Mucosa of rectum (tissue), 2 donors: ENCODE measurements at regions not wholly inside any gene's neighbourhood (a gene's known extent, or its start where the extent isn't known, plus 50 kb on each side); places are given as distances from the start of the nearest gene placed in this dataset.
A peak's percentile ranks its signal among the peaks of the same experiment; 100 is the strongest.
"Not testable (repeated sequence)": the region's sequence is repeated elsewhere in the genome, so short reads cannot be mapped to it uniquely, and the experiment has no call there.

ENCODE experiments used
- H3K27ac ChIP-seq, 2 donors: one replicate each; pipeline ENCODE4 v1.7.0; 2013; ENCODE audit warnings: inconsistent platforms in 2 of 2, low read depth in 2 of 2, low read length in 2 of 2
- H3K27me3 ChIP-seq, 2 donors: one replicate each; pipeline ENCODE4 v1.7.0; 2013; ENCODE audit warnings: low read length in 2 of 2; ENCODE audit not compliant: control insufficient read depth in 2 of 2, insufficient read depth in 2 of 2
- H3K36me3 ChIP-seq, 2 donors: one replicate each; pipeline ENCODE4 v1.7.0; 2013; ENCODE audit warnings: low read length in 2 of 2; ENCODE audit not compliant: control insufficient read depth in 2 of 2, insufficient read depth in 2 of 2
- H3K4me1 ChIP-seq, 2 donors: one replicate each; pipeline ENCODE4 v1.7.0; 2013; ENCODE audit warnings: low read length in 2 of 2, mild to moderate bottlenecking in 1 of 2; ENCODE audit not compliant: control insufficient read depth in 2 of 2, insufficient read depth in 2 of 2
- H3K4me3 ChIP-seq, 2 donors: one replicate each; pipeline ENCODE4 v1.7.0; 2013; ENCODE audit warnings: low read length in 2 of 2
- H3K9ac ChIP-seq, 2 donors: one replicate each; pipeline ENCODE4 v1.7.0; 2013; ENCODE audit warnings: low read length in 2 of 2, low read depth in 1 of 2, mild to moderate bottlenecking in 1 of 2
- H3K9me3 ChIP-seq, 2 donors: one replicate each; pipeline ENCODE4 v1.7.0; 2013; ENCODE audit warnings: low read length in 2 of 2; ENCODE audit not compliant: control insufficient read depth in 2 of 2
- donor health status: healthy.
- donor health status: Normal muscosa, but diverticular disease.

GRCh38 chr3:56960234-56960917 lies 100.1 kb upstream of the SPATA12 start:
- no peaks in the 10 kb centered on the region for H3K27me3 ChIP-seq
- peaks cover 0 to 4% of the 10 kb centered on the region in 2 donors for H3K36me3 ChIP-seq
- H3K4me3 ChIP-seq = no peak overlapping the region
- no peak overlapping the region for H3K9ac ChIP-seq
- no peaks in the 10 kb centered on the region for H3K4me1 ChIP-seq
- H3K9me3 ChIP-seq = no peaks in the 10 kb centered on the region
- no peak overlapping the region for H3K27ac ChIP-seq

DNA sequence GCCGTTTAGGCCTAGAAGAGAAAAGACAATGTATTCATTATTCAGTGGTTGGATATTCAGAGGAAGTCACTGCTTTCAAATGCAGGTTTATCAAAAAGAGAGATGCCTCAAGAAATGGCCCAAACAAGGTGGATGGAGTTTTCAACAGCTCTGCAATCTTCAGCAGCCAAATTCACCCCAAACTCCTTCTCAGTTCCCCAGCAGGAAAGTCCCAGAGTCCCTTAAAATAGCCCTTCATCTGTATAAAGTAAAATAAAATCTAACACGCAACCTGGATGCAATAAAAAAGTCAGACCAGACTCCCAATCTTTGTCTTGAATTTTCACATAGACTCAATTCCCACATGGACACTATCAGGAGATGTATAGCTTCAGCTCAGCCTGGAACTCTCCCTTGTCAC lies 101.6 kb upstream of the SPATA12 start:
- no peaks in the 10 kb centered on the region for H3K9me3 ChIP-seq
- H3K27me3 ChIP-seq = no peaks in the 10 kb centered on the region
- H3K27ac ChIP-seq = no peak overlapping the region
- H3K9ac ChIP-seq = no peak overlapping the region
- H3K4me1 ChIP-seq = peaks cover 0 to 7% of the 10 kb centered on the region in 2 donors
- peaks cover 0 to 4% of the 10 kb centered on the region in 2 donors for H3K36me3 ChIP-seq
- H3K4me3 ChIP-seq = no peak overlapping the region

GRCh38 chr3:56957522-56957921 lies 102.9 kb upstream of the SPATA12 start:
- H3K36me3 ChIP-seq = peaks cover 0 to 4% of the 10 kb centered on the region in 2 donors
- H3K27me3 ChIP-seq = no peaks in the 10 kb centered on the region
- no peak overlapping the region for H3K4me3 ChIP-seq
- no peaks in the 10 kb centered on the region for H3K9me3 ChIP-seq
- H3K4me1 ChIP-seq = peaks cover 5 to 17% of the 10 kb centered on the region in 2 donors
- H3K9ac ChIP-seq = no peak overlapping the region
- H3K27ac ChIP-seq = no peak overlapping the region

- Histone ChIP-seq H3K9ac (no peak overlapping the region), H3K36me3 (peaks cover 0 to 4% of the 10 kb centered on the region in 2 donors), H3K9me3 (no peaks in the 10 kb centered on the region), H3K4me3 (no peak overlapping the region), H3K27me3 (no peaks in the 10 kb centered on the region), H3K27ac (no peak overlapping the region), H3K4me1 (peaks cover 5 to 17% of the 10 kb centered on the region in 2 donors)
Observed at GRCh38 chr3:56956906-56957305, 103.6 kb upstream of the SPATA12 start.

GRCh38 chr3:56955492-56956111 lies 104.9 kb upstream of the SPATA12 start:
- H3K4me1 ChIP-seq = peaks cover 5 to 17% of the 10 kb centered on the region in 2 donors
- no peak overlapping the region for H3K4me3 ChIP-seq
- peaks cover 0 to 4% of the 10 kb centered on the region in 2 donors for H3K36me3 ChIP-seq
- no peaks in the 10 kb centered on the region for H3K27me3 ChIP-seq
- no peak overlapping the region for H3K27ac ChIP-seq
- H3K9me3 ChIP-seq = no peaks in the 10 kb centered on the region
- no peak overlapping the region for H3K9ac ChIP-seq

DNA sequence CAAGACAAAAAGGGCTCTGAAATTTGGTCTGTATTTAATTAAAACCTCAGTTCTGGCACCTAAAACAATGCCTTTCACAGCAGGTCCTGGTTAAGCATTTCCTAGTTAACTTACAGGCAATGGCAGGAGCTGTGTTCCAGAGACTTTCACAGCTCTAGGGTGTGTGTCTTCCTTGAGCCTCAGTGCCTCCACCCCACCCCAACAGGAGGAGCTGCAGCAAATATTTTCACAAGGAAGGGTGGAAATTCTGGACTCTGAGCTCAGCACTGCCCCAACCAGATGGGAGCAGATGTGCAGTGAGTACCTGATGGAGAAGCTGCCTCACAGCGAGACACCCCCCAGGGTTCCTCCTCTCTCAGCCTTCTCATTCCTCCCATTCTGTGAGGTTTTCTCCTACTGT lies 106.3 kb upstream of the SPATA12 start:
- H3K27ac ChIP-seq = peak overlapping the region in 1 of 2 donors; percentile 67
- H3K4me1 ChIP-seq = peaks cover 5 to 17% of the 10 kb centered on the region in 2 donors
- no peak overlapping the region for H3K4me3 ChIP-seq
- no peaks in the 10 kb centered on the region for H3K27me3 ChIP-seq
- no peak overlapping the region for H3K9ac ChIP-seq
- peaks cover 0 to 4% of the 10 kb centered on the region in 2 donors for H3K36me3 ChIP-seq
- H3K9me3 ChIP-seq = no peaks in the 10 kb centered on the region

- H3K27me3 ChIP-seq = no peaks in the 10 kb centered on the region
Observed at GRCh38 chr3:56952846-56953245, 107.6 kb upstream of the SPATA12 start.

DNA sequence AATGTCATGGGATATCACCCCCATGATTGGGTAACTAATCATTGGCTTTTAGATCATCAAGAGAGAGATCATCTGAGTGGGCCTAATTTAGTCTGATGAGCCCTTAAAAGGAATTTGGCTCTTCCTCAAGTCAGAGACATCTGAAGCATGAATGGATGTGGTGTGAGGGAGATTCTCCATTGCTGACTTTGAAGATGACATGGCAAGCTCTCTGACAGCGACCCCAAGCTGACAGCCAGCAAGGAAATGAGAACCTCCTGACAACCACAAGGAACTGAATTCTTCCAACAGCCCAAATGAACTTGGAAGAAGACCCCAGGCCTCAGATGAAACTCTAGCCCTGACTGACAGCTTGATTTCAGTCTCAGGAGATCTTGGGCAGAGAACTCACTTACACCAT lies 108.4 kb upstream of the SPATA12 start:
- Histone ChIP-seq H3K4me3 (no peak overlapping the region), H3K9ac (no peak overlapping the region), H3K9me3 (no peaks in the 10 kb centered on the region), H3K27ac (no peak overlapping the region), H3K27me3 (no peaks in the 10 kb centered on the region), H3K4me1 (peaks cover 5 to 17% of the 10 kb centered on the region in 2 donors), H3K36me3 (no peaks in the 10 kb centered on the region)

More at GRCh38 chr3:56952846-56953245, 107.6 kb upstream of the SPATA12 start:
- Histone ChIP-seq H3K27ac (peak overlapping the region in 1 of 2 donors; percentile 67), H3K9me3 (no peaks in the 10 kb centered on the region), H3K36me3 (peaks cover 0 to 4% of the 10 kb centered on the region in 2 donors), H3K9ac (no peak overlapping the region), H3K4me3 (no peak overlapping the region), H3K4me1 (peaks cover 5 to 17% of the 10 kb centered on the region in 2 donors)

DNA sequence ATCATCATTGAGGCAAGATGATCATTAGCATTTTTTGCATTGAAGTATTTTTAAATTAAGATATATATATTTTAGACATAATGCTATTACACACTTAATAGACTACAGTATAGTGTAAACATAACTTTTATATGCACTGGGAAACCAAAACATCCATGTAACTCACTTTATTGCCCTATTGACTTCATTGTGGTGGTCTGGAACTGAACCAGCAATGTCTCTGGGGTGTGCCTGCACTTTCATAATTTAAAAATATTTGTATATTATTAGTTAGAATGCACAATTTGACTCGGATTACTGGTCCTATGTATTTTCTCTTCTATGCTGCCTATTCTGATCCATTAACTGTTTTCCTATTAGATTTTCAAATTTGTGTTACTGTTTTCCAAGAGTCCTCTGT lies 109.1 kb upstream of the SPATA12 start:
- no peaks in the 10 kb centered on the region for H3K27me3 ChIP-seq
- H3K4me3 ChIP-seq = no peak overlapping the region
- H3K4me1 ChIP-seq = peaks cover 5 to 17% of the 10 kb centered on the region in 2 donors
- H3K36me3 ChIP-seq = no peaks in the 10 kb centered on the region
- no peak overlapping the region for H3K27ac ChIP-seq
- no peaks in the 10 kb centered on the region for H3K9me3 ChIP-seq
- no peak overlapping the region for H3K9ac ChIP-seq

DNA sequence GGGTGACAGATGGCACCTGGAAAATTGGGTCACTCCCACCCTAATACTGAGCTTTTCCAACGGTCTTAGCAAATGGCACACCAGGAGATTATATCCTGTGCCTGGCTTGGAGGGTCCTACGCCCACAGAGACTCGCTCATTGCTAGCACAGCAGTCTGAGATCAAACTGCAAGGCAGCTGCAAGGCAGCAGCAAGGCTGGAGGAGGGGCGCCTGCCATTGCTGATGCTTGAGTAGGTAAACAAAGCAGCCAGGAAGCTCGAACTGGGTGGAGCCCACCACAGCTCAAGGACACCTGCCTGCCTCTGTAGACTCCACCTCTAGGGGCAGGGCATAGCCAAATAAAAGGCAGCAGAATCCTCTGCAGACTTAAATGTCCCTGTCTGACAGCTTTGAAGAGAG lies 115.1 kb upstream of the SPATA12 start:
- H3K36me3 ChIP-seq, H3K27ac ChIP-seq, H3K9me3 ChIP-seq, H3K4me3 ChIP-seq, H3K27me3 ChIP-seq, H3K4me1 ChIP-seq, H3K9ac ChIP-seq: not testable (repeated sequence)
